Stimulated activated CD8-positive, alpha-beta memory T cell treated with anti-CD3 and anti-CD28 coated beads, Interleukin-4, amount 100 ng/mL, for 4 hours (primary cell): ENCODE measurements at regions not wholly inside any gene's neighbourhood (a gene's known extent, or its start where the extent isn't known, plus 50 kb on each side); places are given as distances from the start of the nearest gene placed in this dataset.
"Not testable (repeated sequence)": the region's sequence is repeated elsewhere in the genome, so short reads cannot be mapped to it uniquely, and the experiment has no call there.

Experiments
- DNase-seq, 2 donors: peaks; one replicate each; pipeline ENCODE4 v3.0.0-alpha.2; 2020; ENCODE audit warnings: low read depth in 2 of 2, low spot score in 1 of 2

DNA sequence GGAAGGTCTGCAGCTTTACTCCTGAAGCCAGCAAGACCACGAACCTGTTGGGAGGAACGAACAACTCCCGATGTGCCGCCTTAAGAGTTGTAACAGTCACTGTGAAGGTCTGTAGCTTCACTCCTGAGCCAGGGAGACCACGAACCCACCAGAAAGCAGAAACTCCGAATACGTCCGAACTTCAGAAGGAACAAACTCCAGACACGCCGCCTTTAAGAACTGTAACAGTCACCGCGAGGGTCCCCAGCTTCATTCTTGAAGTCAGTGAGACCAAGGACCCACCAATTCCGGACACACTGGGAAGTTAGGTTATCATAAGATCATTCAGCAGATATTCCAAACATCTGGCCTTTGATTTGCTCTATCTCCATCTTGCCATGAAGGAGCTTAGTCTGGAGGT, 1623.0 kb downstream of the SLITRK1 start:
- DNase-seq = no peak

DNA sequence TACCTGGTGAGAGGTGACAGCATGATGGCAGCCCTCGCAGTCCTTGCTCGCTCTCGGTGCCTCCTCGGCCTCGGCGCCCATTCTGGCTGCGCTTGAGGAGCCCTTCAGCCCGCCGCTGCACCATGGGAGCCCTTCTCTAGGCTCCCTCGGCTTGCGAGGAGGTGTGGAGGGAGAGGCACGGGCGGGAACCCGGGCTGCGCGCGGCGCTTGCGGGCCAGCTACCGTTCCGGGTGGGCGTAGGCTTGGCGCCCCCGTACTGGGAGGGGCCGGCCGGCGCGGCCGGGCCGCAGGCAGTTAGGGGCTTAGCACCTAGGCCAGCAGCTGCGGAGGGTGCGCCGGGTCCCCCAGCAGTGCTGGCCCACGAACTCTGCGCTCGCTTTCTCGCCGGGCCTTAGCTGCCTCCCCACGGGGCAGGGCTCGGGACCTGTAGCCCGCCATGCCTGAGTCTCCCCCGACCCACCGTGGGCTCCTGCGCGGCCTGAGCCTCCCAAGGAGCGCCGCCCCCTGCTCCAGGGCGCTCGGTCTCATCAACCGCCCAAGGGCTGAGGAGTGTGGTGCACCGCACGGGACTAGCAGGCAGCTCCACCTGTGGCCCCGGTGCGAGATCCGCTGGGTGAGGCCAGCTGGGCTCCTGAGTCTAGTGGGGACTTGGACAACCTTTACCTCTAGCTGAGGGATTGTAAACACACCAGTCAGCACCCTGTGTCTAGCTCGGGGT, 1624.3 kb downstream of the SLITRK1 start:
- no peak for DNase-seq

DNA sequence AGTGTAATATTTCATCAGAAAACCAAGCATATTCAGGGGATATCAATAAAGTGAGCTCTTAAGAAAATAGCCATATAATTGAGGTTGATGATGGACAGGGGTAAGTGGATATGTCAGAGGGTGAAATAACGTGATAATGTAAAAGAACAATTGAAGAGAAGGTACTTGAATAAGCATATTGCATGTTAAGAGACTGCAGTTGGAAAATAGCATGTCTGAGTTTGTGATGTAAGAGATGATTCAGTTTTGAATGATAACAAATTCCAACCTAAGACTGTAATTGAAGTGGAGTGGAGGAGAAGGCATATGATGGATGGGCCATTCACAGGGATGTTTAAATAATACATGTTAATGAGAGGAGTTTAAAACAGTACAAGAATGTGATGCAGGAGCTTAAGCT, 1633.5 kb downstream of the SLITRK1 start:
- DNase-seq = no peak

DNA sequence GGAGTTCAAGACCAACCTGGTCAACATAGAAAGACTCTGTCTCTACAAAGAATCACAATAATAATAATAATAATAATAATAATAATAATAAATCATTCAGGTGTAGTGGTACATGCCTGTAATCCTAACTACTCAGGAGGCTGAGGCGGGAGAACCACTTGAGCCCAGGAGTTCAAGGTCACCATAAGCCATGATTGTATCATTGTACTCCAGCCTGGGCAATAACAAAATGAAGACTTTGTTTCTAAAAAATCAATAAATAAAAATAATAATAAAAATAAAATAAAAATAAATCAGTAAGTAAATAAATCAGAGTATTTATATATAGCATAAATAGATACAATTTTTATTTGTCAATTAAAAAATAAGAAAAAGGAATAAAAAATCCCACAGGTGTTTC, 1636.4 kb downstream of the SLITRK1 start:
- no peak for DNase-seq

DNA sequence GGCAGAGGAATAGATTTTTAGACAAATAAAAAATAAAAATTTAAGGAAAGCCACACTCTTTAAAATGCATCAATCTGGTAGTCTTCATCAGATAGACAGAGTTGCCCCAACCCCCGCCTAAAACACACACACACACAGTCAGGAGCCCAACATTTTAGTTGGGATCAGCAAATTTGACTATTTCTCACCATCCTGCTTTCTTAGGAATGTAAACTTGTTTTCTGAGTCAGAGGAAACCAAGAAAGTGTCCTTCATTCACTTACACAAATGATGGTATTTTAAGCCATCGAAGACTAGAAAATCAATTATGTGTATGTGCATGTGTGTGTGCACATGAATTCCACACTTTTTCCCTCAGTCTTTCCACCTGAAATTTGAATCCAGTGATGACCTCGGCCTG, 1657.5 kb downstream of the SLITRK1 start:
- no peak for DNase-seq

DNA sequence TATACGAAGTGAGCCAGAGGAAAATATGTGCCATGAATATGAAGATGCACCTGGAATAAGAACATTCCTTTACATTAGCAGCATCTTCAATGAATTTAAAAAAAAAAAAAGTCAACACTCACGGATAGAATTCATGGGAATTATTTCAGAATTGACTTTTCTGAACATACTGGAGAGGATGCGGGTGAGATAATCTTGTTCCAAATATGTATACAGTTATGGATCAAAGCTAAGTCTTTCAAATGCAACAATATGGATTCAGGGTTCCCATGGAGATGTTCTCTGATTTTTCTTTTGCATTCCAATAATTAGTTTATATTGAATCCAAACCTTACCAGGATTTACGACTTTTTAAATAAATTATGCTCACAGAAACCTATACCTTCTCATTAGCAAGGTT, 1660.7 kb downstream of the SLITRK1 start:
- no peak for DNase-seq

DNA sequence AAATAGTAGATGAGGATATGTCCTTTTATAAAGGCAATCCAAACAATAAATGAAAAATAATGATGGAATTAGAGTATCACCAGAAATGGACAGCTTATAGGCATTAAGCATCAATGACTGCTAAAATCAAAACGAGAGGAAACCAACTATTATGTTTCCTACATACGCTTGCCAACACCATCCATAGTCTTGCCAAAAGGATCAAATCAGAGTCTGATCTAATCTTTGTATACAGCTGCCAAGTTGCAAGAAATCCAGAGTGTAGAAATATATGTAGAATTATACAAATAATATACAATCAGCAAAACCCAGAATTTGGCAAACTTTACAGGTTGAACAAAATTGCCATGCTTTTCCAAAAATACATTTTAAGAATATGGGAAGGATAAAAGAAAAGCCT, 1661.6 kb downstream of the SLITRK1 start:
- DNase-seq = no peak

DNA sequence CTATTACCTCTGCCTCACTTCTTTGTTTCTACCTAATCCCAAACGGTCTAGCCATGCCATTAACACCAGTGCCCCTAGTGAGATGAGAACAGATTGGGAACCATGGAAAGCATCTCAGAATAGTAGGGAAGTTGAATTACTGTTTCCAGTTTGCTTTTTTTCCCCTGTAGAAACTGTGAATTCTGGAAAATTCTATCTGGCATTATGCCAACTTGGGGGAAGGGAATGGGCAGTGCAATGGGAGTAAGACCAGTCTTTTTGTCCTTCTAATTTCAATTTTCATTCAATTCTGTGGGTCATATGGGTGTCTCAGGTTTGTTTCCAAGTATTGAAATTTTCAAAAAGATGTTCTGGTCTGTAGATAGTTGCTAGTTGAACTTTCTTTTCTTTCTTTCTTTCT, 1666.1 kb downstream of the SLITRK1 start:
- no peak for DNase-seq

DNA sequence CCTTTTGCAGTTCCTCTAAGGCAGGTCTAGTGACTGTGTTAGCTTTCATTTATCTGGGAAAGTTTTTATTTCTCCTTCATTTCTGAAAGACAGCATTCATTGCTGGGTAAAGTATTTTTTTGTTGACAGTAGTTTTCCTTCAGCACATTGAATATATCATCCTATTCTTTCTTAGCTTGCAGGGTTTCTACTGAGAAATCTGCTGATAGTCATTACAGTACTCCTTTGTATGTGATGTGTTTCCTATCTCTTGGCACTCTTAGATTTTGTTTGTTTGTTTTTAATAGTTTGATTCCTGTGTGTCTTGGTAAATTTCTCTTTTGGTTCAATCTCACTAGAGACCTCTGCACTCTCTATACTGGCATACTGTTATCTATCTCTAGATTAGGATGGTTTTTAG, 1667.9 kb downstream of the SLITRK1 start:
- no peak for DNase-seq

DNA sequence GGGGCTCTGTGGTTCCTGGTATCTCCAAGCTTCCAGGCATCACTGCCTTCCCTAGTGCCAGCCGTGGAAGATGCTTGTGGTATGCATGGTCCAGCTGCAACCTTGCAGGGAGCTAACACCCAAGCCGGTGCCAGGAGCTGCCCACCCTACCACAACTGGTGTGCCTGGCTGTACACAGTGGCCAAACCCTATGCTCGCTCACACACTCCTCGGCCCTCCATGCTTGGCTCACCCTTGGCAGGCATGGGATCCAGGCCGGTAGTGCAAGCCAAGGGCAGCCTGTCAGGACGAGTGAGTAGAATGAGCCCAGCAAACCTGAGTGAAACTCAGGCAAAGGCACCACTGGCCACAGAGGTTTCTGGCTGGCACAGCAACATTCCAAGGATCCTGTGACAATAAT, 1676.0 kb downstream of the SLITRK1 start:
- DNase-seq = no peak

DNA sequence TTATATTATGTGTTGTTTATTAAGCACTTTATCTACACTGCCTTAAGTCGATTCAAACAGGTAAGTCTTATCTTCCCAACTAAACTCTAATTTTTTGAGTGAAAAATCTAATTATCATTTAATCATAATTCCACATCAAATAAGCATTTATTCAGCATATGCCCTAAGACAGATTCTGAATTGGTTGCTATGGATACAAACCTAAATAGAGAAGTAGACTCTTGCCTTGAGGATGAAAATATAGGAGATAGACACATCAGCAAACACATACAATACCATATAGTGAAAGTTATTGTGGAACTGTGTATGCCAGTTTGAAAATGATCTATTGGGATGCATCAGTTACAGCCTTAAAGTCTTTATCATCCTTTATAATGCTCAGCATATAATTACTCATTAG, 1679.9 kb downstream of the SLITRK1 start:
- DNase-seq = no peak

DNA sequence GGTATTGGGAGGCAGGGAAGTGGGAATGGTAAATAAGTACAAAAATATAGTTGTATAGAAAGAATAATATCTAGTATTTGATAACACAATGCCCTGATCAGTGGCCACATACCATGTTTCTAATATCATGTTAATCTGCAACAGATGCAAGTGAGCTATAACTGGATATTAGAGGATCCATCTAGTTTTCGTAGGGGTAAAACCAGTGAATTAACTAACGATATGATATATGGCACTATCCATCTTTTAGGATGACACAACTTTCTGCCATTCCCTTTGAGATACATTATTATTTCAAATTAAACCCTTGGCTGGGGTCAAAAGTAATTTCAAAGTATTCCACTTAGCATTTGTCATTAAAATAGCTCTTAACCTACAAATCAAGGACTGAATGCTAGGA, 1686.2 kb downstream of the SLITRK1 start:
- DNase-seq = no peak

DNA sequence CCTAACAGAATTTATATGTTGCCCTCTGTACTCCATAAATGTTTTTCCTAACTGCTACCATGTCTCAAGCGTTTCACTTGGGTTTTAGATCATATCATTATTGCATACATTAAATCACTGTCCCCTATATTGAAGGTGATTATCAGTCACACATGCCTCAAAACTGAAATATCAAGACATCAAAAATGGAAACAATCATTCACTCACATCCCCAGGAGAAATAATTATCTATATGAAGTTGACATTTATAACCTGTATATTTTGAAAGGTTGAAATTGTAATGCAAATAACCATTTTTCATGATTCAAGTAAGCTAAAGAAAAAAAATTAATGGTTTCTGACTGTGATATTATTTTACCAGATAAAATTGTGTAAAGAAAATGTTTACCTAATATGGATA, 1695.0 kb downstream of the SLITRK1 start:
- DNase-seq = no peak

DNA sequence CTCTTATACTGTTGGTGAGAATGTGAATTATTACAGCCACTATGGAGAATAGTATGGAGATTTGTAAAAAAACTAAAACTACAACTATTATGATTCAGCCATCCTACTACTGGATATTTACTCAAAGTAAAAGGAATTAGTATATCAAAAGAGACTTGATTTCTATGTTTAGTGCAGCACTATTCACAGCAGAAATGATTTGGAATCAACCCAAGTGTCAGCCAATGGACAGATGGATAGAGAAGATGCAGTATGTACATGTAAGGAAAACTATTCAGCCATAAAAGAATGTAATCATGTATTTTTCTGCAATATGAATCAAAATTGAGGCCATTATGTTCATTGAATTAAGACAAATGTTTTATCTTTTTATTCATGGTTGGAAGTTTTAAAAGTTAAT, 1705.5 kb downstream of the SLITRK1 start:
- no peak for DNase-seq

DNA sequence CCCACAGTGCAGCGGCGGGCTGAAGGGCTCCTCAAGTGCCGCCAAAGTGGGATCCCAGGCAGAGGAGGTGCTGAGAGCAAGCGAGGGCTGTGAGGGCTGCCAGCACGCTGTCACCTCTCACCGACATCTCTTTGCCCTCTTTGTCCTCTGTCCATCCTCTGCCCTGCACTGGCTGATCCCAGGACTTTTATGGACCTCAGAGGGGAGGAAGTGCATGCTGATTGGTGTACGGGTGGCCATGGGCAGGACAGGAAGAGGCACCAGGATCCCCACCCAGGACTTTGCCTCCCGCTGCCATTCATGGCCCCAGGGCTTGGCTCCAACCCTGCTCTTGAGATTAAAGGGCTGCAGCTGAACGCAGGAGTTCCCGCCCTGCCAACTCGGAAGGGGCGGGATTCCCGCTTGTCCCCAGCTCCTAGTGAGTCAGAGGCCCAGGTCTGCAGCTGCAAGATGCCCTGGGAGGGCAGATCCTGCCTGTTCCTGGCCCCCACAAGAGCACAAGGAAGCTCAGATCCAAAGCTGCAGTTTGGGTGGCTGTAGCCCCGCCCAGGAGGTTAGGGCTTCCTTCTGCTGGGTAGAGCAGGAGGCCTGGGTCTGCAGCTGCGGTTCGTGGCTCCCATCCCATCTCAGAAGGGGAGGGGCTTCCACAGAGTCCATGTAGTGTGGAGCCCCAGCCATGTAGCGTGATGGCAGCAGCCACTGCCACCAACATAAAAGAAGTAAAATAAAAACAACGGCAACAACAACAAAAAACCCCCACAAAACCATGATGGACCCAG, 1716.7 kb downstream of the SLITRK1 start:
- no peak for DNase-seq

DNA sequence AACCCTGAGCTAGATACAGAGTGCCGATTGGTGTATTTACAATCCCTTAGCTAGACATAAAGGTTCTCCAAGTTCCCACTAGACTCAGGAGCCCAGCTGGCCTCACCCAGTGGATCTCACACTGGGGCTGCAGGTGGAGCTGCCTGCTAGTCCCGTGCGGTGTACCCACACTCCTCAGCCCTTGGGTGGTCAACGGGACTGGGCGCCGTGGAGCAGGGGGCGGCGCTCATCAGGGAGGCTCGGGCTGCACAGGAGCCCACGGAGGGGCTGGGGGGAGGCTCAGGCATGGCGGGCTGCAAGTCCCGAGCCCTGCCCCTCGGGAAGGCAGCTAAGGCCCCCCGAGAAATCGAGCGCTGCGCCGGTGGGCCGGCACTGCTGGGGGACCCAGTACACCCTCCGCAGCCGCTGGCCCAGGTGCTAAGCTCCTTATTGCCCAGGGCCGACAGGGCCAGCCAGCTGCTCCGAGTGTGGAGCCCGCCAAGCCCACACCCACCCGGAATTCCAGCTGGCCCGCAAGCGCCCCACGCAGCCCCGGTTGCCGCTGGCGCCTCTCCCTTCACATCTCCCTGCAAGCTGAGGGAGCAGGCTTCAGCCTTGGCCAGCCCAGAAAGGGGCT, 1717.4 kb downstream of the SLITRK1 start:
- DNase-seq = not testable (repeated sequence)

DNA sequence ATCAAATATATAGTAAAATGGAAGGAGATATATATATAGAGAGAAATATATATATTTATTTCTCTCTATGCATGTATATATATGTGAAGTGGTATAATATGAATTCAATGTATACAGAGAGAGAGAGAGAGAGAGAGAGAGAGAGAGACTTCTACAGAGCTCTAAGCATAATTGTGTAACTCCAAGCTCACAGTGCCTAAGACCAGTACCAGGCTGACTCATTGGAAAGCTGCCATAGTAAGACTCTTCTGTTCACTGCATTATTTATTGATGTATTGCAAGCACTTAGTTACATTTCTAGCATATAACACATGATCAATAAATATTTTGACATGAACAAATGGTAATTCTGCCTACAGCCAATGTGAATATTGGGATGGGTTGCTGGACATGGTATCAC, 1734.7 kb downstream of the SLITRK1 start:
- DNase-seq = no peak

DNA sequence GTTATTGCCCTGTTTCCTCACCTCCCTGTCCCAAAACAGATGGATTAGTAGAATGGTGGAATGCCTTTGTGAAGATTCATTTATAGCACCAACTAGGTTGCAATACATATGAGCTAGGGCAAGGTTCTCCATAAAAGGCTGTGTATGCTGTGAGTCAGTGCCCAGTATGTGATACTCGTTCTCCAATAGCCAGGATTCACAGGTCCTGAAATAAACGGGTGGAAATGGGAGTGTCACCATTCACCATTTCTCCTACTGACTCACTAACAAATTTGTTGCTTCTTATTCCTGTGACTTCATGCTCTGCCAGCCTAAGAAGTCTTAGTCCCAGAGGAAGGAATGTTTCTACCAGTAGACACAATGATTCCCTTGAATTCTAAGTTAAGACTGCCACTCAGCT, 1745.4 kb downstream of the SLITRK1 start:
- DNase-seq = no peak

DNA sequence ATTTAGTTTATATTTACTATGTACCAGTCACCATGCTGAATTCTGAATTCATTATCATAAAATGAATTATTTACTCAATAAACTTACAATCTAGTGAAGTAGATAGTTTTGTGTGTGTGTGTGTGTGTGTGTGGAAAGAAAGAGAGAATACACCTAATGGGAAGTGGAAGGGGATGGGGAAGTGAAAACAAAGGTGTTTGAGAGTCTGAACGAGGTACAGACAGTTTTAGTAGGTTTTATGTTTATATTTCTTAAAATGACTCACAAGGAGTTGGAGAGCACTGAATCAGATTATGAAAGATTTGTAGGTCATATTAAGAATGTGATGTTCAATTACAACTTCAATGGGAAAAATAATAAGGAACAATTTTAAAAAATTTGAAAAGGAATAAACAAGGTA, 1753.0 kb downstream of the SLITRK1 start:
- DNase-seq = no peak

DNA sequence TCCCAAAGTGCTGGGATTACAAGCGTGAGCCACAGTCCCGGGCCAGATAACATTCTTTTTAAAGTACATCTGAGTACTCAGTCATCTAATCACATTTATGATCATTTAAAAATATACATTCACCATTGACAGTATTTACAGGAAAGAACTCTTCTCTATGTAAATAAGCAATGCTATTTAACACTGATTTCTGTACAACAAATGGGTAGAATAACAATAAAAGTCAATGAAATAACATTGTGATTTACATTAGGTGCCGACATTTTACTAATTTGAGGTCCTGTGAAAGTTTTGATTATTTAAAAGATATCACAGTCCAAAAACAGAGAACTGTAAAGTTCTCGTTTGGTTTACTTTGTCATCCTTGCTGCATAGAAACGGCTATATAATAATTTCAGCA, 1763.7 kb downstream of the SLITRK1 start:
- DNase-seq = no peak

DNA sequence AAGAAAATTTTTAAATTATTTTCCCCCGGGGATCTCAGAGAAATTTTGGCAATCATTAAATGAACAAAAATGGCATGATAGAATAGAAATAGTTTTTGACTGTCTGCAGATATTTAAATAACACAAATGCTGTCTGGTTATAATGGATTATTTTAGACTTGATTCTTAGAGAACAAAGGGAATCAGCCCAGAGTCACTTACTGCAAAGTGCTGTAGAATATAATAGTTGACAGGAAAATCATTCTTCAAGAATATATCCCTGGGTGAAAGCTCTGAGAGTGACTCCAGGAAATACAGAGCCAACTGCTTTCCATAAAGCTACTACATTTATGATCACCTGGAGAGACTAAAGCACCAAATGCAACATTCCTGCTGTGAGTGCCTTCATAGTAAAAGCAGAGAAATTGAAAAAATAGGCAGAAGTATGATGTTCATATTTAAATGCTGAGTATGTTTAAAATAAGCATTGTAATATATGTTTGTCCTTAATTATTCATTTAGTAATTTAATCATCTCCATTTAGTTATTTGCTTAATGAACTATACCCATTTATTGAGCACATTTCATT, 1765.8 kb downstream of the SLITRK1 start:
- no peak for DNase-seq

DNA sequence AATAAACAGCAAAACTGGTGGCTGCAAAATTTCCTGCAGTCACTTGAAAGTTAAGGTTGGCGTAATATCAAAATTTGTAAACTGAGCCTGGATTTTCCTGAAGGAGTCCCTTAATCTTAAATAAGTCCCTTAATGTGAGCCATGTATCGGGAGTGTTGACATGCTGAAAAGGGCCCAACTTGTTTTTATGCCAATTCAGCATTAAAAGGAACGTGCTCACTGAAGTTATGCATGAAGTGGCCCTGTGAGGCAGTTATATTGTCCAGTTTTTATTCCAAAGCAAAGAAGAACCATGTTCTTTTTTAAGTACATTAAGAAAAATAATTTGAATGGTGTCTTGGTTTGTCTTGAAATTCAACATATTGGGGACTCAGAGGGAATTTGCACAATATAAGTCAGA, 1766.9 kb downstream of the SLITRK1 start:
- no peak for DNase-seq
